Ovary (tissue), 7 donors: ENCODE measurements at regions not wholly inside any gene's neighbourhood (a gene's known extent, or its start where the extent isn't known, plus 50 kb on each side); places are given as distances from the start of the nearest gene placed in this dataset.

Experiments used
- DNase-seq, 5 donors: peaks; one replicate each; pipeline ENCODE4 v3.0.0-alpha.2; 2019 to 2020
- H3K27ac ChIP-seq, 2 donors: fragments of 200-600 bp; one replicate each; pipeline versions ENCODE4 v1.5.1 to v1.8.0; 2019 to 2022
- H3K27me3 ChIP-seq: fragments of 200-600 bp; one replicate; pipeline ENCODE4 v1.8.0; 2022
- H3K36me3 ChIP-seq: fragments of 200-600 bp; sonication (generic); one replicate; pipeline ENCODE4 v1.5.1; 2019
- H3K4me1 ChIP-seq: one replicate; pipeline ENCODE4 v1.8.1; 2013; ENCODE audit warnings: mild to moderate bottlenecking, moderate library complexity; ENCODE audit not compliant: insufficient read depth
- H3K4me3 ChIP-seq: fragments of 200-600 bp; sonication (generic); one replicate; pipeline ENCODE4 v1.5.1; 2017
- H3K9me3 ChIP-seq, 2 donors: fragments of 200-600 bp in 1 of 2; sonication (generic) in 1 of 2; one replicate each; pipeline versions ENCODE4 v1.5.1 to v1.8.1; 2013 to 2019; ENCODE audit warnings: mild to moderate bottlenecking in 1 of 2, moderate library complexity in 1 of 2
- CTCF ChIP-seq, 3 donors: fragments of 450-650 bp in 2 of 3; fragments of 200-600 bp in 1 of 3; IDR thresholded peaks; one replicate each; pipeline versions ENCODE4 v1.5.1 to v1.8.0; 2016 to 2022; ENCODE audit warnings: antibody characterized with exemption in 3 of 3, mild to moderate bottlenecking in 1 of 3
- EP300 ChIP-seq: sonication (generic); formaldehyde crosslinking; IDR thresholded peaks from one replicate; pipeline ENCODE4 v1.6.1; 2017; ENCODE audit warnings: antibody characterized with exemption
- POLR2A ChIP-seq: fragments of 450-650 bp; IDR thresholded peaks from one replicate; pipeline ENCODE4 v1.6.1; 2017; ENCODE audit warnings: antibody characterized with exemption, mild to moderate bottlenecking, moderate library complexity
- WGBS, 3 donors: extraction: QIAGEN DNeasy Blood & Tissue Kit in 1 of 3; methylation state at CpG; one replicate each; pipeline versions ENCODE4 v1.1.5 to v1.1.7; 2013 to 2017; 5-methylcytosine and 5-hydroxymethylcytosine counted together
- intact Hi-C, 4 donors: fragments of 100-400 bp; cut with DNase I; formaldehyde crosslinking; loops; one replicate each; pipeline versions ENCODE4 v1.11.0 to v1.15.1; 2022 to 2023
- donor health status: DM: no; HTN: no; CAD: no; lungs with moderate emphysema.
- donor health status: DM: no; HTN: no; CAD: no.
- donor health status: Bipolar disorder and iron deficiency.
- donor health status: DM: no; HTN: no; CAD: no.
- donor health status: DM: yes; HTN: yes; CAD: no.

GRCh38 chr16:14346278-14347142 is 275.4 kb downstream of the MRTFB start:
- Histone ChIP-seq H3K4me3 (no peak overlapping the region), H3K36me3 (no peaks in the 10 kb centered on the region), H3K27ac (no peak overlapping the region), H3K27me3 (no peaks in the 10 kb centered on the region), H3K4me1 (no peaks in the 10 kb centered on the region), H3K9me3 (no peaks in the 10 kb centered on the region)
- 85 to 95% (median 86%) methylated on average over 9 of the region's 9 CpGs for WGBS, 3 donors
- intact Hi-C loops = no loop called here
- no peak for DNase-seq
- TF ChIP-seq CTCF (IDR thresholded peaks at IDR 0.05) = no peak
- no peak for TF ChIP-seq POLR2A
- TF ChIP-seq EP300 = no peak

- Histone ChIP-seq H3K36me3 (no peaks in the 10 kb centered on the region), H3K27me3 (no peaks in the 10 kb centered on the region), H3K27ac (no peak overlapping the region), H3K9me3 (no peaks in the 10 kb centered on the region), H3K4me3 (no peak overlapping the region), H3K4me1 (no peaks in the 10 kb centered on the region)
- intact Hi-C loops = no loop called here
- no peak for TF ChIP-seq EP300
- no peak for TF ChIP-seq POLR2A
- no peak for TF ChIP-seq CTCF (IDR thresholded peaks at IDR 0.05)
- DNase-seq = no peak
- 85 to 91% (median 86%) methylated on average over 19 of the region's 19 CpGs for WGBS, 3 donors
These were observed 274.5 kb downstream of the MRTFB start for GRCh38 chr16:14345512-14346115.

- Histone ChIP-seq H3K9me3 (no peaks in the 10 kb centered on the region), H3K27ac (no peak overlapping the region), H3K27me3 (no peaks in the 10 kb centered on the region), H3K4me1 (no peaks in the 10 kb centered on the region), H3K36me3 (no peaks in the 10 kb centered on the region), H3K4me3 (no peak overlapping the region)
- 67 to 71% (median 68%) methylated on average over 9 of the region's 9 CpGs for WGBS, 3 donors
- intact Hi-C loops = no loop called here
- no peak for TF ChIP-seq CTCF (IDR thresholded peaks at IDR 0.05)
- no peak for TF ChIP-seq EP300
- TF ChIP-seq POLR2A = no peak
- DNase-seq = no peak
These were observed 273.8 kb downstream of the MRTFB start for GRCh38 chr16:14344945-14345344.

- no peaks in the 10 kb centered on the region for H3K27me3 ChIP-seq
- 61 to 67% (median 64%) methylated on average over 5 of the region's 5 CpGs for WGBS, 3 donors
- no peaks in the 10 kb centered on the region for H3K4me1 ChIP-seq
- H3K27ac ChIP-seq = no peak overlapping the region
- intact Hi-C loops = no loop called here
- DNase-seq = no peak
- no peak for TF ChIP-seq EP300
- TF ChIP-seq CTCF (IDR thresholded peaks at IDR 0.05) = no peak
- no peak for TF ChIP-seq POLR2A
- no peaks in the 10 kb centered on the region for H3K9me3 ChIP-seq
- no peak overlapping the region for H3K4me3 ChIP-seq
- no peaks in the 10 kb centered on the region for H3K36me3 ChIP-seq
These were observed 273.2 kb downstream of the MRTFB start for GRCh38 chr16:14344292-14344691.
